DND-41 (cell line): ENCODE measurements at regions not wholly inside any gene's neighbourhood (a gene's known extent, or its start where the extent isn't known, plus 50 kb on each side); places are given as distances from the start of the nearest gene placed in this dataset.
"Not testable (repeated sequence)": the region's sequence is repeated elsewhere in the genome, so short reads cannot be mapped to it uniquely, and the experiment has no call there.

Experiments
- ATAC-seq: fragments of 200-7000 bp; cut with Tn5 transposase; 3 replicates; pipeline ENCODE4 v1.9.1; 2021; ENCODE audit warnings: low read depth; ENCODE audit not compliant: insufficient read depth
- DNase-seq: peaks from one replicate; pipeline ENCODE4 v3.0.0-alpha.2; 2020
- H2AFZ ChIP-seq: 2 replicates; pipeline ENCODE4 v1.6.0; 2012; ENCODE audit warnings: low read depth, low read length
- H3K27ac ChIP-seq: 2 replicates; pipeline ENCODE4 v1.5.1; 2012; ENCODE audit warnings: low read length, inconsistent platforms
- H3K27me3 ChIP-seq: fragments of 200-600 bp; sonication (generic); 2 replicates; pipeline ENCODE4 v1.6.0; 2012; ENCODE audit warnings: low read length, mild to moderate bottlenecking, inconsistent platforms; ENCODE audit not compliant: insufficient read depth, poor library complexity
- H3K36me3 ChIP-seq: 2 replicates; pipeline ENCODE4 v1.5.1; 2012; ENCODE audit warnings: low read length, inconsistent platforms; ENCODE audit not compliant: insufficient read depth
- H3K4me1 ChIP-seq: 2 replicates; pipeline ENCODE4 v1.5.1; 2012; ENCODE audit warnings: mild to moderate bottlenecking, low read length; ENCODE audit not compliant: insufficient read depth
- H3K4me2 ChIP-seq: 2 replicates; pipeline ENCODE4 v1.6.0; 2012; ENCODE audit warnings: mild to moderate bottlenecking, moderate library complexity, low read length, inconsistent platforms; ENCODE audit not compliant: insufficient read depth
- H3K4me3 ChIP-seq, 2 experiments: fragments of 200-600 bp in 1 of 2; shearing (Covaris generic) in 1 of 2; 2 replicates each; pipeline ENCODE4 v1.5.1; 2012 to 2016; ENCODE audit warnings: inconsistent platforms in 2 of 2, low read length in 2 of 2, mild to moderate bottlenecking in 2 of 2, low read depth in 1 of 2, moderate library complexity in 1 of 2
- H3K79me2 ChIP-seq: 2 replicates; pipeline ENCODE4 v1.6.0; 2012; ENCODE audit warnings: low read length, inconsistent platforms; ENCODE audit not compliant: insufficient read depth
- H3K9ac ChIP-seq: 2 replicates; pipeline ENCODE4 v1.6.0; 2012; ENCODE audit warnings: low read depth, mild to moderate bottlenecking, inconsistent platforms, low read length, moderate library complexity
- H3K9me3 ChIP-seq: 2 replicates; pipeline ENCODE4 v1.5.1; 2012; ENCODE audit warnings: low read length, moderate library complexity, mild to moderate bottlenecking, inconsistent platforms; ENCODE audit not compliant: insufficient read depth, severe bottlenecking
- H4K20me1 ChIP-seq: 2 replicates; pipeline ENCODE4 v1.6.0; 2012; ENCODE audit warnings: low read length; ENCODE audit not compliant: insufficient read depth
- CTCF ChIP-seq: IDR thresholded peaks from 2 replicates; pipeline ENCODE4 v1.5.1; 2012; ENCODE audit warnings: borderline replicate concordance, low read length, moderate library complexity, mild to moderate bottlenecking; ENCODE audit not compliant: poor library complexity, severe bottlenecking; ENCODE audit errors: extremely low read depth
- EZH2 ChIP-seq: IDR thresholded peaks from 3 replicates; pipeline ENCODE4 v1.6.1; 2012; ENCODE audit warnings: borderline replicate concordance, low read depth, mild to moderate bottlenecking, moderate library complexity, low read length, inconsistent platforms; ENCODE audit not compliant: severe bottlenecking

- Histone ChIP-seq H3K4me2 (no peak overlapping the region), H3K9ac (no peak overlapping the region), H3K36me3 (no peaks in the 10 kb centered on the region), H3K9me3 (no peaks in the 10 kb centered on the region), H2AFZ (no peak overlapping the region), H3K4me3 (no peak overlapping the region), H3K4me1 (no peaks in the 10 kb centered on the region), H3K27me3 (no peaks in the 10 kb centered on the region), H3K79me2 (no peaks in the 10 kb centered on the region), H4K20me1 (no peaks in the 10 kb centered on the region), H3K27ac (no peak overlapping the region)
- no peak for DNase-seq
- ATAC-seq: no peak
- no peak for TF ChIP-seq EZH2
- no peak for TF ChIP-seq CTCF
Measured at GRCh38 chr3:81195478-81195877, 566.0 kb downstream of the GBE1 start.

GRCh38 chr3:81186412-81186811 lies 575.0 kb downstream of the GBE1 start:
- DNase-seq: no peak
- no peak overlapping the region for H3K27ac ChIP-seq
- H3K4me1 ChIP-seq: no peaks in the 10 kb centered on the region
- TF ChIP-seq EZH2 (no peak), CTCF (no peak)
- no peak overlapping the region for H3K4me2 ChIP-seq
- no peaks in the 10 kb centered on the region for H3K27me3 ChIP-seq
- no peak overlapping the region for H3K9ac ChIP-seq
- no peak overlapping the region for H3K4me3 ChIP-seq
- no peak for ATAC-seq
- H2AFZ ChIP-seq: no peak overlapping the region
- no peaks in the 10 kb centered on the region for H3K9me3 ChIP-seq
- no peaks in the 10 kb centered on the region for H3K36me3 ChIP-seq
- no peaks in the 10 kb centered on the region for H4K20me1 ChIP-seq
- H3K79me2 ChIP-seq: no peaks in the 10 kb centered on the region

GRCh38 chr3:81182086-81182875 lies 579.2 kb downstream of the GBE1 start:
- not testable (repeated sequence) for ATAC-seq

GRCh38 chr3:81173514-81173913 lies 587.9 kb downstream of the GBE1 start:
- Histone ChIP-seq H3K9me3 (no peaks in the 10 kb centered on the region), H4K20me1 (no peaks in the 10 kb centered on the region), H2AFZ (no peak overlapping the region), H3K9ac (no peak overlapping the region), H3K4me2 (no peak overlapping the region), H3K79me2 (no peaks in the 10 kb centered on the region), H3K4me3 (no peak overlapping the region), H3K27ac (no peak overlapping the region), H3K36me3 (no peaks in the 10 kb centered on the region), H3K27me3 (no peaks in the 10 kb centered on the region), H3K4me1 (no peaks in the 10 kb centered on the region)
- no peak for TF ChIP-seq EZH2
- TF ChIP-seq CTCF: peak; percentile 26
- DNase-seq (no peak), ATAC-seq (no peak)

More at GRCh38 chr3:81182086-81182875, 579.2 kb downstream of the GBE1 start:
- not testable (repeated sequence) for H3K9me3 ChIP-seq, H3K4me3 ChIP-seq, H3K4me2 ChIP-seq, H3K79me2 ChIP-seq, H3K4me1 ChIP-seq, H3K27me3 ChIP-seq, DNase-seq, H3K27ac ChIP-seq, H4K20me1 ChIP-seq, H2AFZ ChIP-seq, H3K36me3 ChIP-seq, H3K9ac ChIP-seq
